Lung (tissue), 11 donors: ENCODE measurements at regions not wholly inside any gene's neighbourhood (a gene's known extent, or its start where the extent isn't known, plus 50 kb on each side); places are given as distances from the start of the nearest gene placed in this dataset.

ENCODE experiments used
- ATAC-seq: fragments of 200-7000 bp; cut with Tn5 transposase; one replicate; pipeline ENCODE4 v1.9.1; 2020; ENCODE audit warnings: moderate number of reproducible peaks; ENCODE audit not compliant: insufficient read depth, low FRiP score
- DNase-seq, 3 donors: peaks; one replicate each; pipeline ENCODE4 v3.0.0-alpha.2; 2013 to 2017
- H3K27ac ChIP-seq, 2 donors: one replicate each; pipeline ENCODE4 v1.5.1; 2013; ENCODE audit warnings: mild to moderate bottlenecking in 2 of 2, moderate library complexity in 2 of 2, control low read depth in 1 of 2, inconsistent platforms in 1 of 2, low read depth in 1 of 2, low read length in 1 of 2
- H3K27me3 ChIP-seq, 3 donors: one replicate each; pipeline ENCODE4 v1.5.1; 2013; ENCODE audit warnings: low read length in 2 of 3; ENCODE audit not compliant: control insufficient read depth in 3 of 3, insufficient read depth in 3 of 3
- H3K36me3 ChIP-seq, 4 donors: one replicate each; pipeline ENCODE4 v1.5.1; 2013; ENCODE audit warnings: low read length in 4 of 4, mild to moderate bottlenecking in 1 of 4, moderate library complexity in 1 of 4; ENCODE audit not compliant: control insufficient read depth in 4 of 4, insufficient read depth in 4 of 4
- H3K4me1 ChIP-seq, 5 donors: one replicate each; pipeline ENCODE4 v1.5.1; 2013; ENCODE audit warnings: low read length in 5 of 5, mild to moderate bottlenecking in 2 of 5, moderate library complexity in 1 of 5; ENCODE audit not compliant: control insufficient read depth in 5 of 5, insufficient read depth in 5 of 5
- H3K4me3 ChIP-seq: one replicate; pipeline ENCODE4 v1.5.1; 2013; ENCODE audit warnings: mild to moderate bottlenecking, control low read depth, moderate library complexity
- H3K9ac ChIP-seq, 2 donors: one replicate each; pipeline ENCODE4 v1.5.1; 2013; ENCODE audit warnings: low read length in 2 of 2, control low read depth in 1 of 2; ENCODE audit not compliant: insufficient read depth in 1 of 2
- H3K9me3 ChIP-seq, 4 donors: one replicate each; pipeline ENCODE4 v1.5.1; 2013; ENCODE audit warnings: low read length in 3 of 4, mild to moderate bottlenecking in 1 of 4, moderate library complexity in 1 of 4; ENCODE audit not compliant: control insufficient read depth in 4 of 4, insufficient read depth in 3 of 4
- CTCF ChIP-seq: IDR thresholded peaks from 2 replicates; pipeline ENCODE4 v1.5.1; 2012; ENCODE audit warnings: mild to moderate bottlenecking; ENCODE audit errors: control extremely low read depth, extremely low read depth
- WGBS, 2 donors: extraction: QIAGEN DNeasy Blood & Tissue Kit; methylation state at CpG; one replicate each; pipeline ENCODE4 v1.1.7; 2013; 5-methylcytosine and 5-hydroxymethylcytosine counted together
- donor health status: control.
- donor health status: control.
- donor health status: Bipolar disorder and iron deficiency.
- donor health status: healthy.
- donor health status: DM: yes; HTN: yes; CAD: no.

- TF ChIP-seq CTCF = no peak
- Histone ChIP-seq H3K27me3 (no peaks in the 10 kb centered on the region), H3K36me3 (no peaks in the 10 kb centered on the region), H3K27ac (no peak overlapping the region), H3K9ac (no peak overlapping the region), H3K4me1 (peaks cover 0 to 8% (median 0%) of the 10 kb centered on the region in 5 donors), H3K4me3 (no peak overlapping the region), H3K9me3 (no peaks in the 10 kb centered on the region)
- no peak for ATAC-seq
- no peak for DNase-seq
These were observed 82.8 kb downstream of the TNFSF18 start for GRCh38 chr1:172967936-172968335.

GRCh38 chr1:172969611-172970010 is 81.1 kb downstream of the TNFSF18 start:
- no peak overlapping the region for H3K4me3 ChIP-seq
- peaks cover 0 to 8% (median 0%) of the 10 kb centered on the region in 5 donors for H3K4me1 ChIP-seq
- H3K27ac ChIP-seq = no peak overlapping the region
- H3K9ac ChIP-seq = no peak overlapping the region
- DNase-seq = no peak
- TF ChIP-seq CTCF = no peak
- H3K9me3 ChIP-seq = no peaks in the 10 kb centered on the region
- no peaks in the 10 kb centered on the region for H3K27me3 ChIP-seq
- no peak for ATAC-seq
- H3K36me3 ChIP-seq = no peaks in the 10 kb centered on the region

- no peak for TF ChIP-seq CTCF
These were observed 80.6 kb downstream of the TNFSF18 start for GRCh38 chr1:172970186-172970585.

GRCh38 chr1:172971241-172971640 is 79.5 kb downstream of the TNFSF18 start:
- H3K27me3 ChIP-seq = no peaks in the 10 kb centered on the region
- no peak for DNase-seq
- WGBS, 2 donors = 72 to 76% methylated on average over 4 of the region's 4 CpGs
- no peaks in the 10 kb centered on the region for H3K9me3 ChIP-seq
- ATAC-seq = no peak
- H3K9ac ChIP-seq = no peak overlapping the region
- TF ChIP-seq CTCF = no peak
- no peaks in the 10 kb centered on the region for H3K36me3 ChIP-seq
- peaks cover 0 to 8% (median 0%) of the 10 kb centered on the region in 5 donors for H3K4me1 ChIP-seq
- no peak overlapping the region for H3K4me3 ChIP-seq
- H3K27ac ChIP-seq = no peak overlapping the region

More at GRCh38 chr1:172970186-172970585, 80.6 kb downstream of the TNFSF18 start:
- H3K4me1 ChIP-seq = peaks cover 0 to 8% (median 0%) of the 10 kb centered on the region in 5 donors
- ATAC-seq (no peak), DNase-seq (no peak)
- no peak overlapping the region for H3K4me3 ChIP-seq
- H3K27me3 ChIP-seq = no peaks in the 10 kb centered on the region
- H3K27ac ChIP-seq = no peak overlapping the region
- H3K9ac ChIP-seq = no peak overlapping the region
- WGBS, 2 donors = 97 to 100% methylated on average over 1 of the region's 1 CpG
- no peaks in the 10 kb centered on the region for H3K9me3 ChIP-seq
- H3K36me3 ChIP-seq = no peaks in the 10 kb centered on the region
